Prostate gland (tissue), 2 donors: ENCODE measurements at regions not wholly inside any gene's neighbourhood (a gene's known extent, or its start where the extent isn't known, plus 50 kb on each side); places are given as distances from the start of the nearest gene placed in this dataset.

Experiments
- DNase-seq: peaks from one replicate; pipeline ENCODE4 v3.0.0-alpha.2; 2019; ENCODE audit warnings: low spot score
- H3K27ac ChIP-seq, 2 donors: fragments of 200-600 bp; sonication (generic); 2 replicates each; pipeline ENCODE4 v1.5.1; 2017 to 2019
- H3K27me3 ChIP-seq: fragments of 200-600 bp; sonication (generic); replicated peaks from 2 replicates; pipeline ENCODE4 v1.5.1; 2019; ENCODE audit not compliant: insufficient read depth
- H3K36me3 ChIP-seq, 2 donors: fragments of 200-600 bp; sonication (generic); 1 replicate in 1 of 2; 2 replicates in 1 of 2; pipeline versions ENCODE4 v1.5.1 to v1.8.1; 2017 to 2019
- H3K4me1 ChIP-seq: fragments of 200-600 bp; sonication (generic); replicated peaks from 2 replicates; pipeline ENCODE4 v1.5.1; 2019
- H3K4me3 ChIP-seq, 2 donors: fragments of 200-600 bp; sonication (generic); 2 replicates each; pipeline ENCODE4 v1.5.1; 2017 to 2019
- H3K9me3 ChIP-seq: fragments of 200-600 bp; sonication (generic); 2 replicates; pipeline ENCODE4 v1.5.1; 2017
- CTCF ChIP-seq, 4 experiments: fragments of 200-600 bp in 2 of 4; fragments of 450-650 bp in 2 of 4; sonication (generic) in 2 of 4; IDR thresholded peaks; 1 replicate in 3 of 4; 2 replicates in 1 of 4; pipeline ENCODE4 v1.5.1; 2016 to 2019; ENCODE audit warnings: antibody characterized with exemption in 4 of 4, mild to moderate bottlenecking in 2 of 4, moderate library complexity in 2 of 4
- POLR2A ChIP-seq: fragments of 450-650 bp; IDR thresholded peaks from one replicate; pipeline ENCODE4 v1.6.1; 2016; ENCODE audit warnings: antibody characterized with exemption, mild to moderate bottlenecking
- POLR2AphosphoS5 ChIP-seq: sonication (generic); formaldehyde crosslinking; IDR thresholded peaks from one replicate; pipeline ENCODE4 v1.6.1; 2017; ENCODE audit warnings: antibody characterized with exemption
- WGBS: methylation state at CpG from one replicate; pipeline ENCODE4 v1.1.5; 2018; 5-methylcytosine and 5-hydroxymethylcytosine counted together
- intact Hi-C: fragments of 100-400 bp; cut with DNase I; formaldehyde crosslinking; loops from one replicate; pipeline ENCODE4 v1.14.2; 2022

- H3K27me3 ChIP-seq: peaks cover 2% of the 10 kb centered on the region
- no peak for DNase-seq
- 58% methylated on average over 4 of the region's 4 CpGs for WGBS
- no peaks in the 10 kb centered on the region for H3K9me3 ChIP-seq
- H3K36me3 ChIP-seq: no peaks in the 10 kb centered on the region
- no peak overlapping the region for H3K27ac ChIP-seq
- H3K4me1 ChIP-seq: no peaks in the 10 kb centered on the region
- intact Hi-C loops: loop anchor here (5.0 kb wide), 1 partner anchor 139 kb away; no protein-coding TSS in a partner anchor
- no peak overlapping the region for H3K4me3 ChIP-seq
- TF ChIP-seq POLR2AphosphoS5: no peak
- no peak for TF ChIP-seq CTCF (IDR thresholded peaks at IDR 0.05)
- TF ChIP-seq POLR2A: no peak
Measured at GRCh38 chr10:101303087-101303703, 50.8 kb upstream of the BTRC start.
